NCI-H446 treated with DMSO at 0.1 percent for 48 hours (cell line): ENCODE measurements at regions not wholly inside any gene's neighbourhood (a gene's known extent, or its start where the extent isn't known, plus 50 kb on each side); places are given as distances from the start of the nearest gene placed in this dataset.

Experiments used
- DNase-seq: peaks from one replicate; lab custom pipeline; 2025; lab: John Stamatoyannopoulos, UW

GRCh38 chr10:111131168-111131799 is 54.5 kb downstream of the ADRA2A start:
- DNase-seq: no peak

GRCh38 chr10:111137007-111137406 is 60.2 kb downstream of the ADRA2A start:
- no peak for DNase-seq

GRCh38 chr10:111137587-111137986 is 60.8 kb downstream of the ADRA2A start:
- DNase-seq: no peak

DNA sequence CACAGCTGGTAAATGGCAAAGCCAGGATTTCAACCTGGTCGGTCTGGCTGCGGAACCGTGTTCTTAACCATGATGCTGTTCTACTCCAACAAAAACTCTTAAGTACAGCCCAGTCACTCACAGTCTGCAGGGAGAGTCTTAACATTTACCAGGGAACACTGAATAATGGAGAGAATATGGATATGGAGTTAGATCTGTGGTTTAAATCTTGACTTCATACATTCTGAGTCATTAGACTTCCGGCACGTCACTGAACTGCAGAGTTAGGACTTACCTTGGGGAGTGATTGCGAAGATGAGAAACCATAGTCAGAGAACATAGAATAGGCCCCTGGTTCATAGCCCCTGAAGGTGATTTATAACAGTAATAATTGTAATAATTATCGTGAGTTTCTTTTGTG is 61.7 kb downstream of the ADRA2A start:
- DNase-seq: no peak

GRCh38 chr10:111139567-111139966 is 62.7 kb downstream of the ADRA2A start:
- DNase-seq: no peak

DNA sequence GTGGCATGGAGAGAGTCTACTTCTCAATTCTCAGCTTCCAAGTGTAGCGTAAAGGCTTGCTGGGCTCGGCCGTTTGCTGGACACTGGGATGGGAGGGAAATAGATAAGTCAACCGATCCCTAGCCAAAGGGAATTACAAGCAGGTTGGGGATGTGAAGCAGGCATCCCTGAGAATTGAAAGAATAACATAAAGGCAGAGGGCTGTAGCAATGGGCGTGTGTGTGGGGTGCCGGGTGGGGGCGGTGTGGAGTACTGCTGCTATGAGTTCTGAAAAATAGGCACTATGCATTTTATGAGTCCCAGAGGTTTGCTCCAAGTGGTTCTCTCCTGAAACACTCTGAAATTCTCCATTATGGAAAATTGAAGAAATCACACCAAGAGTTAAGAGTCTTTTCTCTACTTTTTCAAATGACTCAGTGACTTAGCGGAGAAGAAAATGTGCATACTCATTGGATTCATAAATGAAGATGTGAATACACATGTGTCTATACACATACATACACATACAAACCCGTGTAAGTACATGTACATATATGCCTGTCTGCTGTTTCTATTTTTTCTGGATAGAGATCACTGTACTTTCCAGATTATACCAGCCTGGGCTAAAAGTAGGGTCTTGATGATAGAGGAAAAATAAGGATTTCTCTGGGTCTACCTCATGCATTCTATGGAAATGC is 65.4 kb downstream of the ADRA2A start:
- no peak for DNase-seq

GRCh38 chr10:111146025-111146640 is 69.3 kb downstream of the ADRA2A start:
- peak; percentile 9 for DNase-seq

- peak; percentile 0 for DNase-seq
Observed at GRCh38 chr10:111148025-111148424, 71.2 kb downstream of the ADRA2A start.

DNA sequence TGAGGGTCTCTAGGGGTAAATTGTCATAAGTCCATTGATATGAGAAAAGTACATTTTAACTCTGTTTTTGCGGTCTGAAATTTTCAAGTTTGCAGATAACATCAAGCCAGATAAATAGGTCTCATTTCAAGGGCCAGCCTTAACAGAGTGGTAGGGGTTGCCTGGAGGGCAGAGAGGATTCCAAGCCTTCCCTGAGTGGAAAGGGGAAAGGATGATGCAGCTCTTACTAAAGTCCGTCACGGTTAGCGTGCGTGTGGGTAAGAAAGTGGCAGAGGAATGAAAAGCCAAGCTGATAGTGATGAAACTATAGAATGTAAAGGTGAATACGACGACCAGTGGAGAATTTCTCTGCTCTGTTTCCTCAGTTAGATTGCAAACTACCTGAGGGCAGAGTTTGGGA is 71.6 kb downstream of the ADRA2A start:
- no peak for DNase-seq

- DNase-seq: no peak
Observed at GRCh38 chr10:111150691-111151090, 73.9 kb downstream of the ADRA2A start.

- no peak for DNase-seq
Observed at GRCh38 chr10:111151595-111152307, 74.9 kb downstream of the ADRA2A start.

- no peak for DNase-seq
Observed at GRCh38 chr10:111156754-111157153, 79.9 kb downstream of the ADRA2A start.

- DNase-seq: no peak
Observed at GRCh38 chr10:111158595-111158994, 81.8 kb downstream of the ADRA2A start.

- DNase-seq: no peak
Observed at GRCh38 chr10:111161109-111161874, 84.5 kb downstream of the ADRA2A start.

DNA sequence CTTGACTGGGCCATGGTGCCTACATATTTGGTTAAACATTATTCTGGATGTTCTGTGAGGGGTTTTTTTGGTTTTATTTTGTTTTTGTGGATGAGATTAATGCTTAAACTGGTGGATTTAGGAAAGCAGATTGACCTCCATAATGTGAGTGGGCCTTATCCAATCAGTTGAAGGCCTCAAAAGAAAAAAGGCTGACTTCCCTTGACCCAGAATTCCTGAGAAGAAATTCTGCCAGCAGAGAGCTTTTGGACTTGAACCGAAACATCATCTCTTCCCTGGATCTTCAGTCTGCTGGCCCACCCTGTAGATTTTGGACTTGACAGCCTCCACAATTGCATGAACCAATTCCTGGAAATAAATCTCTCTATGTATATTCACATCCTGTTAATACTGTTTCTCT is 94.4 kb downstream of the ADRA2A start:
- DNase-seq: no peak

DNA sequence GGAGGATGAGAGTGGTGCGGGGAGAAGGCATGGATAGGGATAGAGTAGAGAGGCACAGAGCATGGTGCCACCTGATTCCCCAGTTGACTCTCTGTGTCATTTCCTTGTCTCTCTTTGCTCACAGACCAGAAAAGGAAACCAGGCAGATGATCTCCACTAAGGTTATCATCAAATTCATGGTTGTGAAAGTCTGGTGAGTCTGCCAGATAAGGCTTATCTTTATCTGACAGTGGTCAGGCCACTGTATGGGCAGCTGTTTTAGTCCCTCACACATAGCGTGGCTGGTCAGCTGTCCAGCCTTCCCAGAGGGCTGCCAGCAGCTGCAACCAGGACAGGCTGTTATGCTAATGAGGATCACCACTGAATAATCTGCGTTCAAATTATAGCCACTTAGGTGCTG is 99.0 kb downstream of the ADRA2A start:
- DNase-seq: no peak

DNA sequence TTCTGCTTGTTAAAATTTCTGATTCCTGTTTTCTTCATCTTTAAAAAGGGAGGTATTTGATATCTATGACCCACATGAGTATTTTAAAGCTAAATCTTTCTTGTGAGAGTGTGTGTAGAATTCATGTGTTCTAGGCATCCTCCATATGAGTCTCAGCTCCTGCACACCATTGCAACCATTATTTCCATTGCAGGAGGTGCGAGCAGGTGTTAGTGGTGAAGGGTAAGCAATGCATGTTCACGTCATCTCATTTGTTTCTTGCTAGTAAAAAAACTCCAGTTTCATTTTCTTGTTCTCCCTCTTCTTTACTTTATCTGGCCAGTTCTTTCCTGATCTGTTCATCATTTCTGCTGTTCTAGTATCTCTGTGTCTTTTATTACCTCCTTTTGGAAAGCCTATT is 100.5 kb downstream of the ADRA2A start:
- no peak for DNase-seq

GRCh38 chr10:111179514-111179913 is 102.7 kb downstream of the ADRA2A start:
- DNase-seq: no peak

- DNase-seq: peak; percentile 13
Observed at GRCh38 chr10:111186358-111186757, 109.5 kb downstream of the ADRA2A start.

GRCh38 chr10:111187096-111187495 is 110.3 kb downstream of the ADRA2A start:
- no peak for DNase-seq

GRCh38 chr10:111199587-111199986 is 122.8 kb downstream of the ADRA2A start:
- DNase-seq: peak; percentile 27
